ENCODE measurements at regions not wholly inside any gene's neighbourhood (a gene's known extent, or its start where the extent isn't known, plus 50 kb on each side); places are given as distances from the start of the nearest gene placed in this dataset.

DNA sequence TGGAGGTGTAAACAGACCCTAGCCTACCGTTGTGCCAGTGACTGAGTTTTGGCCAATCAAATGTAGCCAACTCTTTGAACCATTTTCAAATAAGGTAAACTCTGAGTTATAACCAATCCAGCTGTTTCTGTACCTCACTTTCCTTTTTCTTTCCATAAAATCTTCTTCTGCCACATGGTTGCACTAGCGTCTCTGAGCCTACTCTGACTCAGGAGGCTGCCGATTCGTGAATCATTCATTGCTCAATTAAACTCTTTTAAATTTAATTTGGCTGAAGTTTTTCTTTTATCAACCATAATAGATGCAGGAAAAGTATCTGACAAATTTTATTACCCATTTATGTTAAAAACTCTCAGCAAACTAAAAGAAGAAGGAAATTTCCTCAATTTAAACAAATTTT is 111.5 kb upstream of the LYPLAL1 start:
- TF ChIP-seq SNIP1 (IDR thresholded peaks at IDR 0.05; ENCODE audit: low read depth) = no peak
- TF ChIP-seq ZNF174 (CRISPR knock-in tag; IDR thresholded peaks at IDR 0.05) = no peak
- no peak for TF ChIP-seq ELF2 (CRISPR knock-in tag; IDR thresholded peaks at IDR 0.05)
- TF ChIP-seq, protein P1, sequence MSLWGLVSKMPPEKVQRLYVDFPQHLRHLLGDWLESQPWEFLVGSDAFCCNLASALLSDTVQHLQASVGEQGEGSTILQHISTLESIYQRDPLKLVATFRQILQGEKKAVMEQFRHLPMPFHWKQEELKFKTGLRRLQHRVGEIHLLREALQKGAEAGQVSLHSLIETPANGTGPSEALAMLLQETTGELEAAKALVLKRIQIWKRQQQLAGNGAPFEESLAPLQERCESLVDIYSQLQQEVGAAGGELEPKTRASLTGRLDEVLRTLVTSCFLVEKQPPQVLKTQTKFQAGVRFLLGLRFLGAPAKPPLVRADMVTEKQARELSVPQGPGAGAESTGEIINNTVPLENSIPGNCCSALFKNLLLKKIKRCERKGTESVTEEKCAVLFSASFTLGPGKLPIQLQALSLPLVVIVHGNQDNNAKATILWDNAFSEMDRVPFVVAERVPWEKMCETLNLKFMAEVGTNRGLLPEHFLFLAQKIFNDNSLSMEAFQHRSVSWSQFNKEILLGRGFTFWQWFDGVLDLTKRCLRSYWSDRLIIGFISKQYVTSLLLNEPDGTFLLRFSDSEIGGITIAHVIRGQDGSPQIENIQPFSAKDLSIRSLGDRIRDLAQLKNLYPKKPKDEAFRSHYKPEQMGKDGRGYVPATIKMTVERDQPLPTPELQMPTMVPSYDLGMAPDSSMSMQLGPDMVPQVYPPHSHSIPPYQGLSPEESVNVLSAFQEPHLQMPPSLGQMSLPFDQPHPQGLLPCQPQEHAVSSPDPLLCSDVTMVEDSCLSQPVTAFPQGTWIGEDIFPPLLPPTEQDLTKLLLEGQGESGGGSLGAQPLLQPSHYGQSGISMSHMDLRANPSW (CRISPR knock-in tag; IDR thresholded peaks at IDR 0.05) = no peak
- no peak for TF ChIP-seq MAFG (tag; conservative IDR thresholded peaks at IDR 0.05)
- TF ChIP-seq, protein P2, sequence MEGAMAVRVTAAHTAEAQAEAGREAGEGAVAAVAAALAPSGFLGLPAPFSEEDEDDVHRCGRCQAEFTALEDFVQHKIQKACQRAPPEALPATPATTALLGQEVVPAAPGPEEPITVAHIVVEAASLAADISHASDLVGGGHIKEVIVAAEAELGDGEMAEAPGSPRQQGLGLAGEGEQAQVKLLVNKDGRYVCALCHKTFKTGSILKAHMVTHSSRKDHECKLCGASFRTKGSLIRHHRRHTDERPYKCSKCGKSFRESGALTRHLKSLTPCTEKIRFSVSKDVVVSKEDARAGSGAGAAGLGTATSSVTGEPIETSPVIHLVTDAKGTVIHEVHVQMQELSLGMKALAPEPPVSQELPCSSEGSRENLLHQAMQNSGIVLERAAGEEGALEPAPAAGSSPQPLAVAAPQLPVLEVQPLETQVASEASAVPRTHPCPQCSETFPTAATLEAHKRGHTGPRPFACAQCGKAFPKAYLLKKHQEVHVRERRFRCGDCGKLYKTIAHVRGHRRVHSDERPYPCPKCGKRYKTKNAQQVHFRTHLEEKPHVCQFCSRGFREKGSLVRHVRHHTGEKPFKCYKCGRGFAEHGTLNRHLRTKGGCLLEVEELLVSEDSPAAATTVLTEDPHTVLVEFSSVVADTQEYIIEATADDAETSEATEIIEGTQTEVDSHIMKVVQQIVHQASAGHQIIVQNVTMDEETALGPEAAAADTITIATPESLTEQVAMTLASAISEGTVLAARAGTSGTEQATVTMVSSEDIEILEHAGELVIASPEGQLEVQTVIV (CRISPR knock-in tag; IDR thresholded peaks at IDR 0.05; ENCODE audit: borderline replicate concordance) = no peak
- no peak for TF ChIP-seq POLR2A (conservative IDR thresholded peaks at IDR 0.05)
- no peak for TF ChIP-seq CHCHD3 (CRISPR knock-in tag; IDR thresholded peaks at IDR 0.05)
- TF ChIP-seq BHLHE40 (IDR thresholded peaks at IDR 0.05; ENCODE audit: low read length) = no peak
- no peak for TF ChIP-seq MEIS2 (IDR thresholded peaks at IDR 0.05; ENCODE audit: partially characterized antibody)
